Parathyroid adenoma (tissue), 2 donors: ENCODE measurements at regions not wholly inside any gene's neighbourhood (a gene's known extent, or its start where the extent isn't known, plus 50 kb on each side); places are given as distances from the start of the nearest gene placed in this dataset.

Source experiments
- H2AFZ ChIP-seq: fragments of 300-600 bp; sonication (generic); one replicate; pipeline ENCODE4 v1.7.0; 2017; ENCODE audit warnings: antibody characterized with exemption, mild to moderate bottlenecking
- H3K27ac ChIP-seq: fragments of 300-600 bp; sonication (generic); one replicate; pipeline ENCODE4 v1.7.0; 2017
- H3K27me3 ChIP-seq: fragments of 300-600 bp; sonication (generic); one replicate; pipeline ENCODE4 v1.7.0; 2017; ENCODE audit warnings: low read length; ENCODE audit not compliant: control insufficient read depth, insufficient read depth
- H3K36me3 ChIP-seq: fragments of 300-600 bp; sonication (generic); one replicate; pipeline ENCODE4 v1.7.0; 2017; ENCODE audit warnings: low read length; ENCODE audit not compliant: control insufficient read depth, insufficient read depth
- H3K4me1 ChIP-seq: fragments of 300-600 bp; sonication (generic); one replicate; pipeline ENCODE4 v1.7.0; 2017; ENCODE audit warnings: control low read depth
- H3K4me2 ChIP-seq: fragments of 300-600 bp; sonication (generic); one replicate; pipeline ENCODE4 v1.7.0; 2017; ENCODE audit warnings: low read length
- H3K4me3 ChIP-seq: fragments of 300-600 bp; sonication (generic); one replicate; pipeline ENCODE4 v1.7.0; 2017; ENCODE audit warnings: low read depth, low read length
- H3K79me2 ChIP-seq: fragments of 300-600 bp; sonication (generic); one replicate; pipeline ENCODE4 v1.7.0; 2017; ENCODE audit warnings: control low read depth
- H3K9ac ChIP-seq: fragments of 300-600 bp; sonication (generic); one replicate; pipeline ENCODE4 v1.7.0; 2017; ENCODE audit warnings: mild to moderate bottlenecking
- H3K9me3 ChIP-seq: fragments of 300-600 bp; sonication (generic); one replicate; pipeline ENCODE4 v1.7.0; 2017; ENCODE audit warnings: low read length; ENCODE audit not compliant: control insufficient read depth
- TF ChIP-seq, protein P1 (sequence below): fragments of 300-600 bp; sonication (generic); IDR thresholded peaks from one replicate; pipeline ENCODE4 v1.7.0; 2017; ENCODE audit warnings: antibody characterized with exemption, mild to moderate bottlenecking
- donor health status: primary hyperparathyroidism.

- no peak overlapping the region for H3K4me2 ChIP-seq
- H3K27ac ChIP-seq, result no peak overlapping the region
- no peaks in the 10 kb centered on the region for H3K79me2 ChIP-seq
- no peaks in the 10 kb centered on the region for H3K4me1 ChIP-seq
- no peak overlapping the region for H3K9ac ChIP-seq
- no peaks in the 10 kb centered on the region for H3K9me3 ChIP-seq
- no peak overlapping the region for H2AFZ ChIP-seq
- TF ChIP-seq, protein P1, sequence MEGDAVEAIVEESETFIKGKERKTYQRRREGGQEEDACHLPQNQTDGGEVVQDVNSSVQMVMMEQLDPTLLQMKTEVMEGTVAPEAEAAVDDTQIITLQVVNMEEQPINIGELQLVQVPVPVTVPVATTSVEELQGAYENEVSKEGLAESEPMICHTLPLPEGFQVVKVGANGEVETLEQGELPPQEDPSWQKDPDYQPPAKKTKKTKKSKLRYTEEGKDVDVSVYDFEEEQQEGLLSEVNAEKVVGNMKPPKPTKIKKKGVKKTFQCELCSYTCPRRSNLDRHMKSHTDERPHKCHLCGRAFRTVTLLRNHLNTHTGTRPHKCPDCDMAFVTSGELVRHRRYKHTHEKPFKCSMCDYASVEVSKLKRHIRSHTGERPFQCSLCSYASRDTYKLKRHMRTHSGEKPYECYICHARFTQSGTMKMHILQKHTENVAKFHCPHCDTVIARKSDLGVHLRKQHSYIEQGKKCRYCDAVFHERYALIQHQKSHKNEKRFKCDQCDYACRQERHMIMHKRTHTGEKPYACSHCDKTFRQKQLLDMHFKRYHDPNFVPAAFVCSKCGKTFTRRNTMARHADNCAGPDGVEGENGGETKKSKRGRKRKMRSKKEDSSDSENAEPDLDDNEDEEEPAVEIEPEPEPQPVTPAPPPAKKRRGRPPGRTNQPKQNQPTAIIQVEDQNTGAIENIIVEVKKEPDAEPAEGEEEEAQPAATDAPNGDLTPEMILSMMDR, result no peak
- H3K27me3 ChIP-seq, result no peaks in the 10 kb centered on the region
- H3K36me3 ChIP-seq, result no peaks in the 10 kb centered on the region
- H3K4me3 ChIP-seq, result no peak overlapping the region
Observed at GRCh38 chr21:35375115-35375514, 326.0 kb upstream of the RUNX1 start.

- Histone ChIP-seq H3K79me2 (no peaks in the 10 kb centered on the region), H3K27ac (no peak overlapping the region), H3K4me3 (no peak overlapping the region), H2AFZ (no peak overlapping the region), H3K36me3 (no peaks in the 10 kb centered on the region), H3K27me3 (no peaks in the 10 kb centered on the region), H3K9ac (no peak overlapping the region), H3K4me2 (no peak overlapping the region), H3K4me1 (no peaks in the 10 kb centered on the region), H3K9me3 (no peaks in the 10 kb centered on the region)
- TF ChIP-seq, protein P1, result no peak
Observed at GRCh38 chr21:35373998-35374397, 324.9 kb upstream of the RUNX1 start.

DNA sequence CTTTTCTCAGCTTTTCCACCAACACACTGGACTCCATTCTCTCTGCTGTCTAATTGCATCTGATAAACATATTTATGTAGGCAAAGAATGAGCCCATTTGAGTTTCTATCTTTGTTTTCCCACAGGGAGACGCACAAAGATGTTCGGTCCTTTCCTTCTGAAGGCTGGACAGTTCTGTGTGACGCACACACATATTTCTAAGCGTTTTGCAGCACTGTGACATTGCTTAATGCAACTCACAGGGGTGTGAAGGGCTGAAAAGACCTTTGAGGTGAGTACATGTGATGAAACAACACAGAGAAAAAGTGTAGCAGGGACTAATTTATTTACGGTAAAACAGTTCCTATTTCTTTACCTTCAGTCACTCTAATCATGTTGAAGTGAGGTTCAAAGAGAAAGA lies 323.1 kb upstream of the RUNX1 start:
- H3K4me1 ChIP-seq, result no peaks in the 10 kb centered on the region
- H3K27me3 ChIP-seq, result no peaks in the 10 kb centered on the region
- no peak overlapping the region for H3K27ac ChIP-seq
- TF ChIP-seq, protein P1, result no peak
- H3K79me2 ChIP-seq, result no peaks in the 10 kb centered on the region
- no peak overlapping the region for H3K4me3 ChIP-seq
- H3K4me2 ChIP-seq, result no peak overlapping the region
- H2AFZ ChIP-seq, result no peak overlapping the region
- no peaks in the 10 kb centered on the region for H3K9me3 ChIP-seq
- H3K36me3 ChIP-seq, result no peaks in the 10 kb centered on the region
- H3K9ac ChIP-seq, result no peak overlapping the region

GRCh38 chr21:35370671-35371070 lies 321.6 kb upstream of the RUNX1 start:
- H3K4me3 ChIP-seq, result no peak overlapping the region
- TF ChIP-seq, protein P1, result no peak
- H3K9ac ChIP-seq, result no peak overlapping the region
- H3K36me3 ChIP-seq, result no peaks in the 10 kb centered on the region
- H3K4me1 ChIP-seq, result no peaks in the 10 kb centered on the region
- no peaks in the 10 kb centered on the region for H3K79me2 ChIP-seq
- H3K27ac ChIP-seq, result no peak overlapping the region
- no peak overlapping the region for H2AFZ ChIP-seq
- no peak overlapping the region for H3K4me2 ChIP-seq
- no peaks in the 10 kb centered on the region for H3K9me3 ChIP-seq
- H3K27me3 ChIP-seq, result no peaks in the 10 kb centered on the region

DNA sequence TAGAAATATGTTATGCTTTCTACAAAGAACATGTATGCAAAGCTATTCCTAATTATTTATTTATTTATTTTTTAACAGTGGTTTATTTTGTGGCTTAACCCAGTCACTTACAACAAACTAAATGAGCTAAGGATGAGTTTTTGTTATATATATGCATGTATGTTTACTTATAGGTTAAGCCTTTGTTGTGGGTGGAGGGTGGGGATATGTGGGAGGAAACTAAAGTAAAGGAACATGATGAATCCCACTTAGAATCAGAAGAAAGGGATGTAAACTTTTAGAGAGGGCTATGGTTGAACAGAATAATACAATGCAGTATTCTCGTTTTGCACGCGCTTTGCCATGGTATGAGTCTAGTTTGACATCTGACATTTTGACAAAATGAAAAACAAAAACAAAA lies 321.0 kb upstream of the RUNX1 start:
- Histone ChIP-seq H3K9me3 (no peaks in the 10 kb centered on the region), H3K27me3 (no peaks in the 10 kb centered on the region), H3K79me2 (no peaks in the 10 kb centered on the region), H3K27ac (no peak overlapping the region), H3K36me3 (no peaks in the 10 kb centered on the region), H3K4me3 (no peak overlapping the region), H3K4me2 (no peak overlapping the region), H3K9ac (no peak overlapping the region), H3K4me1 (no peaks in the 10 kb centered on the region), H2AFZ (no peak overlapping the region)
- TF ChIP-seq, protein P1, result no peak
